SU-DHL-6 (cell line): ENCODE measurements at regions not wholly inside any gene's neighbourhood (a gene's known extent, or its start where the extent isn't known, plus 50 kb on each side); places are given as distances from the start of the nearest gene placed in this dataset.

Experiments
- H2AFZ ChIP-seq: fragments of 200-600 bp; sonication (generic); 2 replicates; pipeline ENCODE4 v1.6.1; 2014; ENCODE audit warnings: low read depth, mild to moderate bottlenecking, moderate library complexity, mixed read lengths, antibody characterized with exemption, low read length; ENCODE audit not compliant: severe bottlenecking
- H3F3A ChIP-seq: fragments of 200-600 bp; shearing (Covaris generic); 2 replicates; pipeline ENCODE4 v1.6.0; 2016; ENCODE audit warnings: antibody characterized with exemption, mild to moderate bottlenecking; ENCODE audit not compliant: insufficient read depth
- H3K27ac ChIP-seq: fragments of 200-600 bp; sonication (generic); 2 replicates; pipeline ENCODE4 v1.5.1; 2016; ENCODE audit warnings: low read depth, mild to moderate bottlenecking, low read length, moderate library complexity, mixed read lengths
- H3K27me3 ChIP-seq: fragments of 200-600 bp; sonication (generic), shearing (Covaris generic); 2 replicates; pipeline ENCODE4 v1.6.0; 2014; ENCODE audit warnings: mild to moderate bottlenecking, low read length
- H3K36me3 ChIP-seq: fragments of 200-600 bp; sonication (generic); 2 replicates; pipeline ENCODE4 v1.6.1; 2014; ENCODE audit warnings: mild to moderate bottlenecking, low read length, mixed read lengths
- H3K4me2 ChIP-seq: fragments of 300-600, 200-600 bp; shearing (Covaris generic), sonication (generic); 2 replicates; pipeline ENCODE4 v1.6.0; 2014; ENCODE audit warnings: low read length, low read depth, mild to moderate bottlenecking; ENCODE audit not compliant: poor library complexity, severe bottlenecking
- H3K4me3 ChIP-seq: fragments of 200-600 bp; sonication (generic); 2 replicates; pipeline ENCODE4 v1.5.1; 2014; ENCODE audit warnings: antibody characterized with exemption, low read length, mild to moderate bottlenecking, mixed read lengths; ENCODE audit not compliant: insufficient read depth, poor library complexity, severe bottlenecking
- H3K79me2 ChIP-seq: fragments of 200-600 bp; sonication (generic); 2 replicates; pipeline ENCODE4 v1.6.1; 2014; ENCODE audit warnings: mild to moderate bottlenecking, low read length, moderate library complexity; ENCODE audit not compliant: insufficient read depth
- H3K9ac ChIP-seq: fragments of 200-600 bp; sonication (generic); 2 replicates; pipeline ENCODE4 v1.7.0; 2014; ENCODE audit warnings: mild to moderate bottlenecking, low read length
- H3K9me2 ChIP-seq: fragments of 200-600 bp; sonication (generic); replicated peaks from 2 replicates; pipeline ENCODE4 v1.6.1; 2014; ENCODE audit warnings: low read length; ENCODE audit not compliant: insufficient read depth
- H3K9me3 ChIP-seq: fragments of 200-600 bp; sonication (generic); 2 replicates; pipeline ENCODE4 v1.6.1; 2014; ENCODE audit warnings: low read length, mixed read lengths; ENCODE audit not compliant: insufficient read depth
- H4K20me1 ChIP-seq: fragments of 200-600 bp; sonication (generic); 2 replicates; pipeline ENCODE4 v1.6.1; 2014; ENCODE audit warnings: low read depth, mild to moderate bottlenecking, antibody characterized with exemption, low read length, moderate library complexity, mixed read lengths
- EZH2phosphoT487 ChIP-seq: fragments of 200-600 bp; sonication (generic), shearing (Covaris generic); conservative IDR thresholded peaks from 2 replicates; pipeline ENCODE4 v1.6.1; 2018; ENCODE audit warnings: mild to moderate bottlenecking, antibody characterized with exemption, low read length, moderate library complexity, mixed read lengths
- TF ChIP-seq, protein P1 (sequence below): fragments of 200-600 bp; sonication (generic); IDR thresholded peaks from one replicate; pipeline ENCODE4 v1.5.1; 2017; ENCODE audit warnings: antibody characterized with exemption, mild to moderate bottlenecking, low read length, moderate library complexity; ENCODE audit not compliant: insufficient read depth, poor library complexity, severe bottlenecking

DNA sequence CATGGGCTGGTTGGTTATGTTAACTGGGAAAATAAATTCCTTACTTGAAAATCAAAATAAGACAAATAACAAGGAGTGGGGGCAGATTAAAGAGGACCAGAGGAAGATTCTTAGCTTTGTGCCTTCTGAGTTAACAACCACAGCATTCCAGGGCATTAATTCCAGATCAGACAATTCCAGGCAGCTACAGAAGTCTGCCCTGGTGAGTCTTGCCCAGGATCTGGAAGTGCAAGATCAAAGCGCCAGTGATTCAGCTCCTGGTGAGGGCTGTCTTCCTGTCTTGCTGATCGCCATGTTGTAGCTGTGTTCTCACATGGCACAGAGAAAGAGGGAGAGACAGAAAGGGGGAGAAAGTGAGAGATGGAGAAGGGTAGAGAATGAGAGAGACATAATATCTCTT lies 65.6 kb downstream of the ANXA2R start:
- H3K9me3 ChIP-seq: no peaks in the 10 kb centered on the region
- no peak overlapping the region for H3K4me3 ChIP-seq
- H3K27me3 ChIP-seq: no peaks in the 10 kb centered on the region; the same call in 1 of the 2 replicates
- no peak overlapping the region for H2AFZ ChIP-seq
- no peak overlapping the region for H3K27ac ChIP-seq
- no peaks in the 10 kb centered on the region for H3K9me2 ChIP-seq
- H3K79me2 ChIP-seq: no peaks in the 10 kb centered on the region
- H3K4me2 ChIP-seq: no peak overlapping the region
- no peak overlapping the region for H3K9ac ChIP-seq
- no peaks in the 10 kb centered on the region for H4K20me1 ChIP-seq
- H3F3A ChIP-seq: no peaks in the 10 kb centered on the region
- TF ChIP-seq, protein P1, sequence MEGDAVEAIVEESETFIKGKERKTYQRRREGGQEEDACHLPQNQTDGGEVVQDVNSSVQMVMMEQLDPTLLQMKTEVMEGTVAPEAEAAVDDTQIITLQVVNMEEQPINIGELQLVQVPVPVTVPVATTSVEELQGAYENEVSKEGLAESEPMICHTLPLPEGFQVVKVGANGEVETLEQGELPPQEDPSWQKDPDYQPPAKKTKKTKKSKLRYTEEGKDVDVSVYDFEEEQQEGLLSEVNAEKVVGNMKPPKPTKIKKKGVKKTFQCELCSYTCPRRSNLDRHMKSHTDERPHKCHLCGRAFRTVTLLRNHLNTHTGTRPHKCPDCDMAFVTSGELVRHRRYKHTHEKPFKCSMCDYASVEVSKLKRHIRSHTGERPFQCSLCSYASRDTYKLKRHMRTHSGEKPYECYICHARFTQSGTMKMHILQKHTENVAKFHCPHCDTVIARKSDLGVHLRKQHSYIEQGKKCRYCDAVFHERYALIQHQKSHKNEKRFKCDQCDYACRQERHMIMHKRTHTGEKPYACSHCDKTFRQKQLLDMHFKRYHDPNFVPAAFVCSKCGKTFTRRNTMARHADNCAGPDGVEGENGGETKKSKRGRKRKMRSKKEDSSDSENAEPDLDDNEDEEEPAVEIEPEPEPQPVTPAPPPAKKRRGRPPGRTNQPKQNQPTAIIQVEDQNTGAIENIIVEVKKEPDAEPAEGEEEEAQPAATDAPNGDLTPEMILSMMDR: no peak
- TF ChIP-seq EZH2phosphoT487: no peak
- no peaks in the 10 kb centered on the region for H3K36me3 ChIP-seq

DNA sequence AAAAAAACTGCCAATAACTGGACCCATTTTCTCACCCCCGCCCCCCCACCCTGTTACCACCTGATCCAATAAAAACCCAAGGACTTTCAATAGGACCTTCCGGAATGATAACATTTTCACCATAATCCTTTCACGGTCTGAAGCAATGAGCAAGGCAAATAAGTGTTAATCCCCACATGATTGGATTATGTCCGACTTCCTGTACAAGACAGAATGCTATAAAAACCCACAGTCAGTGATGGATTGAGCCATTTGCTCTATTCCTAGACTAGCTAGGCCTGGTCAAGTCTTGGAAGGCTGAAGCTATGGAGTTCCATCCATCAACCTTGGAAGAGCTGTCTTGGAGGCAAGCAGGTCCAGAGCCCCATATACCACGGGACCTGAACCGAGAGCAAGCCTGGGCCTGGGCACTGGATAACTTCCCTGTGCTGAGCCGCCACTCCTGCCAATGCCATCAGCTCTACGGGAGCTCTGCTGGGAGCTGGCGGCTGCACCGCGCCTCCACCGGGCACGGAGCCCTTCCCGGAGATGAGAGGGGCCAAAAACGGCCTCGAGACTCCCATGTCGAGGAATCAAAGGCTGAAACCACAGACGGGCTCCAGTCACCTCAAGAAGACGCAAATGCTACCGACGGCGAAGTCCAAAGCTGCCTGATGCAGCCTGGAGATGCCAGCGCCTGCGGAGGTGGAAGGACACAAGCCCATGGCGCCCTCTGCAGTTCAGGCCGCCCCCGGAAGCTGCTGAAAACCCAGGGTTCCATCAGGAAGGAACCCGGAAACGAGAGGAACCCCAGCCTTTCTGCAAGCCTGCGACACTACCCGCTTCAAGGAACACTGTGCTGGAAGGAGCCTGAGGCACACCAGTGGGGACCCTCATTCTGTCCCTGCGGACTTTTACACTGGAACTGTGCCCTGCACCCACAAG lies 69.2 kb downstream of the ANXA2R start:
- Histone ChIP-seq H3K9ac (no peak overlapping the region), H3F3A (no peaks in the 10 kb centered on the region), H3K9me3 (no peaks in the 10 kb centered on the region), H3K79me2 (no peaks in the 10 kb centered on the region), H4K20me1 (no peaks in the 10 kb centered on the region), H3K9me2 (no peaks in the 10 kb centered on the region), H3K4me3 (no peak overlapping the region), H3K27me3 (no peaks in the 10 kb centered on the region), H3K36me3 (no peaks in the 10 kb centered on the region), H2AFZ (no peak overlapping the region), H3K27ac (no peak overlapping the region), H3K4me2 (no peak overlapping the region)
- TF ChIP-seq EZH2phosphoT487: no peak
- TF ChIP-seq, protein P1: no peak

DNA sequence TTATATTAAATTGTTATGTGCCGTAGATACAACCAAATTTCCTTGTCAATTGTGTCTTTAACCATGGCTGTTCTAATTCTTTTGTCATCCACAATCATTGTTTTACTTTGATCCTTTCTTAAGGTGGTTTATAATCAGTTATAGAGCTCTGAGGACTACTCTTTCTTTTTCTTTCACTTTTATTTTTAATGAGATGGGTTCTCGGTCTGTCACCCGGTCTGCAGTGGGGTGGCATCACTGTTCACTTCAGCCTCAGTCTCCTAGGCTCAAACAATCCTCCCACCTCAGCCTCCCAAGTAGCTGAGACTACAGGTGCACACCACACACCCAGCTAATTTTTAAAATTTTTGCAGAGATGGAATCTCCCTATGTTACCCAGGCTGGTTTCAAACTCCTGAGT lies 74.2 kb downstream of the ANXA2R start:
- Histone ChIP-seq H3K79me2 (no peaks in the 10 kb centered on the region), H3K4me3 (no peak overlapping the region), H3K9me3 (no peaks in the 10 kb centered on the region), H2AFZ (no peak overlapping the region), H3K9me2 (no peaks in the 10 kb centered on the region), H3K36me3 (no peaks in the 10 kb centered on the region), H3K27ac (no peak overlapping the region), H4K20me1 (no peaks in the 10 kb centered on the region), H3K27me3 (no peaks in the 10 kb centered on the region), H3K9ac (no peak overlapping the region), H3K4me2 (no peak overlapping the region), H3F3A (no peaks in the 10 kb centered on the region)
- TF ChIP-seq, protein P1: no peak
- TF ChIP-seq EZH2phosphoT487: no peak
